ENCODE measurements at regions not wholly inside any gene's neighbourhood (a gene's known extent, or its start where the extent isn't known, plus 50 kb on each side); places are given as distances from the start of the nearest gene placed in this dataset.
"Not testable (repeated sequence)": the region's sequence is repeated elsewhere in the genome, so short reads cannot be mapped to it uniquely, and the experiment has no call there.

DNA sequence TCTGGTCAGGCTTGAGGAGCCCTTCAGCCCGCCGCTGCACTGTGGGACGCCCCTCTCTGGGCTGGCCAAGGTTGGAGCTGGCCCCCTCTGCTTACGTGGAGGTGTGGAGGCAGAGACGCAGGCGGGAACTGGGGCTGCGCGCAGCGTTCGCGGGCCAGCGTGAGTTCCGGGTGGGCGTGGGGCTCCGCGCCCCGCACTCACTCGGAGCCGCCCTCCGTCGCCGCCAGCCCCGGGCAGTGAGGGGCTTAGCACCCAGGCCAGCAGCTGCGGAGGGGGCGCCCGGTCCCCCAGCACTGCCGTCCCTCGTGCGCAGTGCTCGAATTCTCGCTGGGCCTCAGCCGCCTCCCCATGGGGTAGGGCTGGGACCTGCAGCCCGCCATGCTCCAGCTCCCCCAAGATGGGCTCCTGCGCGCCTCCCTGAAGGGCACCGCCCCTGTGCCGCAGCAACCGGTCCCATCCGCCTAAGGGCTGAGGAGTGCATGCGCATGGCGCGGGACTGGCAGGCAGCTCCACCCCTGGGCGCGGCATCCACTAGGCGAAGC, 695.9 kb downstream of the EPHA7 start:
- DNase-seq = no peak

- DNase-seq = no peak
These were observed 699.6 kb downstream of the EPHA7 start for GRCh38 chr6:92719773-92720172.

GRCh38 chr6:92716638-92717037, 702.7 kb downstream of the EPHA7 start:
- DNase-seq = no peak

GRCh38 chr6:92715991-92716390, 703.4 kb downstream of the EPHA7 start:
- no peak for DNase-seq

GRCh38 chr6:92714346-92714745, 705.0 kb downstream of the EPHA7 start:
- no peak for DNase-seq

- DNase-seq = no peak
These were observed 709.3 kb downstream of the EPHA7 start for GRCh38 chr6:92710048-92710447.

- DNase-seq = no peak
These were observed 710.4 kb downstream of the EPHA7 start for GRCh38 chr6:92708945-92709344.

DNA sequence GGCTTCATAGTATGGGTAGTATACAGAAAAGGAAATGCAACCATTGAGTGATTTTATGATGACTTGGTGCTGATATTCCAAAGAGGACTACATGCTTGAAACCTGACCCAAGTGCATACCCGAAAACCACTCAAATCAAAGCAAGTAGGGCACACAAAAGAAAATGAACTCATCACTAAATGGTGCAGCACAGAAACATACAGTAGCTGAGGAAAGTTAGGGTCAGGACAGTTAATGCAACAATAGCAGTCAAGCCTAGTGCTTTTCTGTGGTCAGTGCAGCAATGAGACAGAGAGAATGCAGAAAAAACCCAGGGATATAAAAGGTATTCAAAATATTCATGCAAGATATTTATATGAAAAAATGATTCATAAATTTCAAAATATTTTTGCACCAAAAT, 711.1 kb downstream of the EPHA7 start:
- no peak for DNase-seq

DNA sequence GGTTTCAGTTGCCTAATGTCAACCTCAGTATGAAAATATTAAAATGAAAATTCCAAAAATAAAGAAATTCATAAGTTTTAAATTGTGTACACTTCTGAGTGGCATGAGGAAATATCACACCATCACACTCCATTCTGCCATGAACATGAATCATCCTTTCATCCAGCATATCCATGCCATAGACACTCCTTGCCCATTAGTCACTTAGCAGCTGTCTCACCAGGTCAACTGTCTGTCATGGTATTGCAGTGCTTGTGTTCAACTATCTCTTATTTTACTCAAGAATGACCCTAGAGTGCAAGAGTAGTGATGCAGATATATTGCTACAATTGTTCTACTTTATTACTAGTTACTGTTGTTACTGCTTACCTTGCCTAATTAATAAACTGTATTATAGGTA, 712.4 kb downstream of the EPHA7 start:
- no peak for DNase-seq

- no peak for DNase-seq
These were observed 717.8 kb downstream of the EPHA7 start for GRCh38 chr6:92701425-92702096.

- peak in 1 of 51 donors; percentile 5 for DNase-seq
These were observed 718.9 kb downstream of the EPHA7 start for GRCh38 chr6:92700411-92700810.

- no peak for DNase-seq
These were observed 728.3 kb downstream of the EPHA7 start for GRCh38 chr6:92690997-92691599.

- no peak for DNase-seq
These were observed 731.0 kb downstream of the EPHA7 start for GRCh38 chr6:92688342-92688741.

DNA sequence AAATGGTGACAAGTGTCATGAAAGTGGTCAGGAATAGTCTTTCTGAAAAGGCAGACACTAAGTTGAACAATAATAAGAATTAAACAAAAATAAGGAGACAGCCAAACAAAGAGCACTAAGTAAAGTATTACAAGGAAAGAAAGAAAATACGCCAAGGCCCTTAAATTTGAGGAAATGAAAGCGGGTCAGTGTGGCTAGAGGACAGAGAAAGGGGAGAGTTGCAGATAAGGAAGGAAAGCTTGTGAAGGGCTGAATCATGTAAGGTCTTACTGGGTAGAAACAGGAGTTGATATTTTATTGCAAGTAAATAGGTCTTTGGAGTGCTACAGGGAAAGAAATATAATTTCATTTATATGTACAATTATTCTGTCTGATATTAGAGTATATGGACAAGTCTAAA, 732.1 kb downstream of the EPHA7 start:
- no peak for DNase-seq

DNA sequence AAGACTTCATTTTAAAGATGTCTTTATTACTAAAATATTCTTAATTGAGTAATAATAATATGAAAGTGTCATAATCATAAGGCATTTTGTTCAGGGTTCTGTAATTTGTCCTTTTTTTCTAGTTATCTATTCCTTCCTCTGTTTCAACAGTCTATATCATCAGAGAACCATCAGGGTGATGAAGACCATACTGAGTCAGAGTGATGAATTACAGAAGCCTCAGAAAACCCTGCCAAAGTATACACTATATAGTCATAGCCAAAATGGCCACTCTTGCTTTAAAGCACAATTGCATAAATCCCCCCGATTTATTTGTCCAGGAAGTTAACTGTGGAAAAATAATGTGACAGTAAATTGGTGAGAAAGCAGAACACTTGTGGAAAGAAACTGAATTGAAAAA, 735.0 kb downstream of the EPHA7 start:
- DNase-seq = no peak

GRCh38 chr6:92683748-92684147, 735.6 kb downstream of the EPHA7 start:
- no peak for DNase-seq

DNA sequence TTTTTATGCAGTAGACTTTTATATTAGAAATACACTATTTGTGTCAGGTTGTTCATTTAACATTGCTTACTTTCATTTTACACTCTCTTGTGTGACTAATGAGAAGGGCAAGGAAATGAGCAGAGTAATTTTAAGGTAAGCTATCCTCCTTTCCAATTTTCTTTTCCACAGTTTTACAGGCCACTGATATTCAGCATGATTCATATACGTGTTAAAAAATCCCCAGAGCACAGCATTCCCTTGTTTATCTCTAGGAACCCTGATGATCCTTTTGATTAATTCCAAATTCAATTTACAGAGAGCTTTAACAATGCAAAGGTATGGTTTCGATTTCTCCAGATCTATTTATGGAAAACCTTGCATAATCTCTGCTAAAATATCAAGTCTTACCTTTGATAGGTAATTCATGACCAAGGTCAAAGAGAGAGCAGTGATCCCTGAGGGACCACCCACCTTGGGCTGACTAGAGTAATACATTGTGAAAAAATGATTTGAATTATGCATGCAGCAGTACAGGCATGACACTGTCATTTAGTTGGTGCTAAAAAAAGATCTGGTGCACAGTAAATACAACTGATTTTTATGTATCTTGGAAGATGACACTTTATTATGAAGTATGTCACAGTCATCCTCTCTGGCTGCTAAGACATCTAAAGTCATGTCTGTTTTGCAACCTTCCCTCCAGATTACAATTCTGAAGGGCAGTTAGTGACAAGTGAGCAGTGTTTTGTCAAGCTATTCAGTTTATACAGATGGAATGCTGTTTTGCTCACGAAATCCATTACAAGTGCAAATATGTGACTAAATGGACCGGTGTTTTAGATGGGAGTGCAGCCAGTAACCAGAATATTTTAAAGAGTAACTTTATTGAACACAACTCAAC, 736.6 kb downstream of the EPHA7 start:
- no peak for DNase-seq

- DNase-seq = no peak
These were observed 738.0 kb downstream of the EPHA7 start for GRCh38 chr6:92681401-92681800.

DNA sequence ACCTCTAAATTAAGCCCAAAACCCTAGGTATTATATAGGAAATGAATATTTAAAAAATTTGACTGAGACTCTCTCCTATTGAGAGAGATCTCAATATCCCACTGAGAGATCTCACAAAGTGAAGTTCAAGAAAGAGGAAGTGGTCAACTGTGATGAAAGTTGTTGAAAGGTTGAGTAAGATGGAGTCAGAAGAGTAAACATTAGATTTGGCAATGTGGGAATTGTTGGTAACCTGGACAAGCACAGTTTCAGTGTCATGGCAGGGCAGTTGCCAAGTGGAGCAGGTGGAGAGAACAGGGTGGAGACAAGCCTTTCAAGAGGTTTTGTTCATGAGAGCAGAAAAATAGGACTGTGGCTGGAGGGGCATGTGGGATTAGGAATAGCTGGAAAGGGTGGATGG, 747.9 kb downstream of the EPHA7 start:
- DNase-seq = not testable (repeated sequence)

- DNase-seq = no peak
These were observed 751.5 kb downstream of the EPHA7 start for GRCh38 chr6:92667843-92668242.

GRCh38 chr6:92648364-92649086, 770.8 kb downstream of the EPHA7 start:
- DNase-seq = no peak

- DNase-seq = no peak
These were observed 771.7 kb downstream of the EPHA7 start for GRCh38 chr6:92647630-92648029.
